ENCODE measurements at regions not wholly inside any gene's neighbourhood (a gene's known extent, or its start where the extent isn't known, plus 50 kb on each side); places are given as distances from the start of the nearest gene placed in this dataset.

DNA sequence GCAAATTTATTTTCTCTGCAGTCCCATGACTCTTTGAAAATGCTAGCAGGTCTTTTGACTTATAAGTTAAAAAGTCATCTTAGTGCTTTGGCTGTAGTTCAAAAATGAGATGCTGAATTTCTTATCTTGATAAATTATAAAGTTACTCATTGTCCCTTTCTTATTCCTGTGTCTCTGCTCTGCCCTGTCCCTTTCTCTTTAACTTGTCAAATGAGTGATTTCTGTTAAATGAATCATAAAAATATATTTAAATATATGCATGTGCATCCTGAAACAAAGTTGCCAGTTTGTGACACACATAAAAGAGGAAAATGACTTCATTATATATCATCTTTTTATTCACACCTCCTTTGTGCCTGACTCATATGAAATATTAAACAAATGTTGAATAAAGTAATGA is 1097.3 kb upstream of the EPHA6 start:
- no peaks in the 10 kb centered on the region for H4K20me1 ChIP-seq (ENCODE audit: insufficient read depth, low read length)
- no peaks in the 10 kb centered on the region for H3K79me2 ChIP-seq (ENCODE audit: insufficient read depth, low read length)
- TF ChIP-seq, protein P1, sequence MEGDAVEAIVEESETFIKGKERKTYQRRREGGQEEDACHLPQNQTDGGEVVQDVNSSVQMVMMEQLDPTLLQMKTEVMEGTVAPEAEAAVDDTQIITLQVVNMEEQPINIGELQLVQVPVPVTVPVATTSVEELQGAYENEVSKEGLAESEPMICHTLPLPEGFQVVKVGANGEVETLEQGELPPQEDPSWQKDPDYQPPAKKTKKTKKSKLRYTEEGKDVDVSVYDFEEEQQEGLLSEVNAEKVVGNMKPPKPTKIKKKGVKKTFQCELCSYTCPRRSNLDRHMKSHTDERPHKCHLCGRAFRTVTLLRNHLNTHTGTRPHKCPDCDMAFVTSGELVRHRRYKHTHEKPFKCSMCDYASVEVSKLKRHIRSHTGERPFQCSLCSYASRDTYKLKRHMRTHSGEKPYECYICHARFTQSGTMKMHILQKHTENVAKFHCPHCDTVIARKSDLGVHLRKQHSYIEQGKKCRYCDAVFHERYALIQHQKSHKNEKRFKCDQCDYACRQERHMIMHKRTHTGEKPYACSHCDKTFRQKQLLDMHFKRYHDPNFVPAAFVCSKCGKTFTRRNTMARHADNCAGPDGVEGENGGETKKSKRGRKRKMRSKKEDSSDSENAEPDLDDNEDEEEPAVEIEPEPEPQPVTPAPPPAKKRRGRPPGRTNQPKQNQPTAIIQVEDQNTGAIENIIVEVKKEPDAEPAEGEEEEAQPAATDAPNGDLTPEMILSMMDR (IDR thresholded peaks at IDR 0.05; ENCODE audit: extremely low read depth, low read depth, low read length) = no peak

DNA sequence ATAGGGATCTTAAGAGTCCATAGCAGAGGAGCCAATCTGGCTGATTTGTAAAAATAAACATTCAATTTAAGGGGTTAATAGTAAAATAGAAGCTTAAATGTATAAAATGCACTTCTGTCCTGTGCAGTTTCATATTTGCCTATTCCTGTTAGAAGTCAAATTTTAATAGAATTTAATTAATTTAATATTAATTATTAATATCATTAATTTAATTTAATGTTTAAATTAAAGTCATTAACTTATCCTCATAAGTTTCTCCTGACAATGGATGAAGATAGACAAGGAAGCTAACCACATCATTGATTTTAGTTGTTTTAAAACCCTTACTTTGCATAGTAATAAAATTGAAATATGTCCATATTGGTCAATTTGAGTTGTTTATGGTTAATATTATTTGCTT is 1096.2 kb upstream of the EPHA6 start:
- Histone ChIP-seq H3K4me2 (ENCODE audit: insufficient read depth, low read length) (no peak overlapping the region), H3K27ac (ENCODE audit: low read depth, low read length) (no peak overlapping the region), H4K20me1 (ENCODE audit: insufficient read depth, low read length) (no peaks in the 10 kb centered on the region), H3K9me3 (ENCODE audit: low read depth, low read length) (peaks cover 3% of the 10 kb centered on the region), H3K27me3 (ENCODE audit: insufficient read depth, low read length) (no peaks in the 10 kb centered on the region), H2AFZ (ENCODE audit: low read length) (no peak overlapping the region), H3K36me3 (ENCODE audit: insufficient read depth, low read length) (no peaks in the 10 kb centered on the region), H3K4me3 (ENCODE audit: insufficient read depth, low read length) (no peak overlapping the region), H3K79me2 (ENCODE audit: insufficient read depth, low read length) (no peaks in the 10 kb centered on the region), H3K4me1 (ENCODE audit: insufficient read depth, low read length) (no peaks in the 10 kb centered on the region)
- peak; percentile 15 for DNase-seq (ENCODE audit: insufficient read length, low spot score, missing footprints)
- TF ChIP-seq, protein P1 (IDR thresholded peaks at IDR 0.05; ENCODE audit: extremely low read depth, low read depth, low read length) = no peak

More for the DNA sequence above, 1097.3 kb upstream of the EPHA6 start:
- no peaks in the 10 kb centered on the region for H3K4me1 ChIP-seq (ENCODE audit: insufficient read depth, low read length)
- no peak overlapping the region for H3K4me3 ChIP-seq (ENCODE audit: insufficient read depth, low read length)
- no peak for DNase-seq (ENCODE audit: insufficient read length, low spot score, missing footprints)
- H3K36me3 ChIP-seq (ENCODE audit: insufficient read depth, low read length) = no peaks in the 10 kb centered on the region
- no peak overlapping the region for H3K4me2 ChIP-seq (ENCODE audit: insufficient read depth, low read length)
- H3K9me3 ChIP-seq (ENCODE audit: low read depth, low read length) = peaks cover 3% of the 10 kb centered on the region
- H3K27me3 ChIP-seq (ENCODE audit: insufficient read depth, low read length) = no peaks in the 10 kb centered on the region
- H2AFZ ChIP-seq (ENCODE audit: low read length) = no peak overlapping the region
- H3K27ac ChIP-seq (ENCODE audit: low read depth, low read length) = no peak overlapping the region

DNA sequence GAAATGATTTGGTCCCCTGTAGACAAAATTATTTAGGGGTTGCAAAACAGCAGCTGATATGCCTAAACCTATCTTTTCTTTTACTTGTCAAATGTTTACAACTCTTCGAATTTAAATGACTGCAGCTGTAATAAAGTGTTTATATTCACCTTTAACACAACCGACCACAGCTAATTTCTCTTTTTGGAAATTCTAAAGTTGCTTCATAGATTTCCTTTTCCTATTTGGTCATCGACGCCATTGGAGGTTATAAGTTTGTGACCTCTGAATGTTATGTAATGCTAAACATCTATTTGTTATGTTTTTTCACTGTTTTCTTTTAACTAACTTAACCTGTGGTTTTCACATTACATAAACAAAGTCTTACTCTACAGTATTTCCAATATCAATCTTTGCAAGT is 1094.9 kb upstream of the EPHA6 start:
- Histone ChIP-seq H3K27ac (ENCODE audit: low read depth, low read length) (no peak overlapping the region), H3K4me3 (ENCODE audit: insufficient read depth, low read length) (no peak overlapping the region), H3K4me1 (ENCODE audit: insufficient read depth, low read length) (no peaks in the 10 kb centered on the region), H3K79me2 (ENCODE audit: insufficient read depth, low read length) (no peaks in the 10 kb centered on the region), H3K4me2 (ENCODE audit: insufficient read depth, low read length) (no peak overlapping the region), H3K36me3 (ENCODE audit: insufficient read depth, low read length) (no peaks in the 10 kb centered on the region), H4K20me1 (ENCODE audit: insufficient read depth, low read length) (no peaks in the 10 kb centered on the region), H3K9me3 (ENCODE audit: low read depth, low read length) (peaks cover 3% of the 10 kb centered on the region), H3K27me3 (ENCODE audit: insufficient read depth, low read length) (no peaks in the 10 kb centered on the region), H2AFZ (ENCODE audit: low read length) (no peak overlapping the region)
- DNase-seq (ENCODE audit: insufficient read length, low spot score, missing footprints) = no peak
- TF ChIP-seq, protein P1 (IDR thresholded peaks at IDR 0.05; ENCODE audit: extremely low read depth, low read depth, low read length) = no peak

DNA sequence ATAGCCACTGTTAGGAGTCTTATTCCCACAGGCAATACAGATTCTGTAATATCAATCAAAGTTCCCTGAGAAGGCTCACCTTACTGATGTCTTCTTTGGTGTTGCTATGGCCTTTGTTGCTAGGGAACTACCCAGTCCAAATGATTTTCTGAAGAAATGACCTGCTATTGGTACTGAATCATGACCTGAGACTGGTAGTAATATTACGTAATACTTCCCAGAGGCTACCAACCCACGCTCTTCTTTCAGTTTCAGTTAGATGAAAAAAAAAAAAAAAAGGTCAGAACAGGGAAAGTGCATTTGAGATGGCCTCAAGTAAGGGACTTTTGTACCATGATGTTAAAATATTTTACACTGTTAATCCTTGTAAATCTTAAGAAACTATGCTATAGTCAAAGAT is 1092.5 kb upstream of the EPHA6 start:
- no peaks in the 10 kb centered on the region for H3K27me3 ChIP-seq (ENCODE audit: insufficient read depth, low read length)
- peaks cover 3% of the 10 kb centered on the region for H3K9me3 ChIP-seq (ENCODE audit: low read depth, low read length)
- H3K36me3 ChIP-seq (ENCODE audit: insufficient read depth, low read length) = no peaks in the 10 kb centered on the region
- no peak overlapping the region for H3K4me3 ChIP-seq (ENCODE audit: insufficient read depth, low read length)
- no peak overlapping the region for H2AFZ ChIP-seq (ENCODE audit: low read length)
- DNase-seq (ENCODE audit: insufficient read length, low spot score, missing footprints) = no peak
- no peak overlapping the region for H3K27ac ChIP-seq (ENCODE audit: low read depth, low read length)
- no peaks in the 10 kb centered on the region for H3K79me2 ChIP-seq (ENCODE audit: insufficient read depth, low read length)
- no peaks in the 10 kb centered on the region for H3K4me1 ChIP-seq (ENCODE audit: insufficient read depth, low read length)
- TF ChIP-seq, protein P1 (IDR thresholded peaks at IDR 0.05; ENCODE audit: extremely low read depth, low read depth, low read length) = no peak
- no peaks in the 10 kb centered on the region for H4K20me1 ChIP-seq (ENCODE audit: insufficient read depth, low read length)
- H3K4me2 ChIP-seq (ENCODE audit: insufficient read depth, low read length) = no peak overlapping the region

All from osteoblast (primary cell).